ENCODE measurements at regions not wholly inside any gene's neighbourhood (a gene's known extent, or its start where the extent isn't known, plus 50 kb on each side); places are given as distances from the start of the nearest gene placed in this dataset.

- no peak for TF ChIP-seq CTCF (IDR thresholded peaks at IDR 0.05; ENCODE audit: low read depth, low read length)
- no peak for TF ChIP-seq POLR2A (IDR thresholded peaks at IDR 0.05; ENCODE audit: extremely low read depth, insufficient read length)
Measured at GRCh38 chr4:119851649-119852048, 215.0 kb downstream of the MAD2L1 start.
